Mesodermal cell (in vitro differentiated cells): ENCODE measurements at regions not wholly inside any gene's neighbourhood (a gene's known extent, or its start where the extent isn't known, plus 50 kb on each side); places are given as distances from the start of the nearest gene placed in this dataset.

Experiments used
- H3K27ac ChIP-seq: 2 replicates; pipeline ENCODE4 v1.7.0; 2013; ENCODE audit warnings: mild to moderate bottlenecking, low read depth, low read length, moderate library complexity; ENCODE audit not compliant: severe bottlenecking
- H3K36me3 ChIP-seq: 2 replicates; pipeline ENCODE4 v1.7.1; 2013; ENCODE audit warnings: mild to moderate bottlenecking, low read length, moderate library complexity; ENCODE audit not compliant: control insufficient read depth, insufficient read depth
- H3K4me1 ChIP-seq: one replicate; pipeline ENCODE4 v1.7.1; 2013; ENCODE audit warnings: mild to moderate bottlenecking, low read length; ENCODE audit not compliant: insufficient read depth, control insufficient read depth, poor library complexity, severe bottlenecking
- H3K4me3 ChIP-seq: 2 replicates; pipeline ENCODE4 v1.7.0; 2013; ENCODE audit warnings: low read length, control low read depth, mild to moderate bottlenecking; ENCODE audit not compliant: insufficient read depth, poor library complexity, severe bottlenecking; ENCODE audit errors: extremely low read depth
- H3K9me3 ChIP-seq: 2 replicates; pipeline ENCODE4 v1.7.1; 2013; ENCODE audit warnings: mild to moderate bottlenecking, low read length, moderate library complexity; ENCODE audit not compliant: control insufficient read depth
- WGBS, 2 experiments: methylation state at CpG; one replicate each; pipeline ENCODE4 v1.1.5; 2013; ENCODE audit warnings: missing lambda C conversion rate in 2 of 2; ENCODE audit not compliant: insufficient coverage in 2 of 2; 5-methylcytosine and 5-hydroxymethylcytosine counted together

- WGBS, 2 experiments, result 91 to 93% methylated on average over 2 of the region's 4 CpGs
- H3K4me3 ChIP-seq, result no peak overlapping the region
- no peaks in the 10 kb centered on the region for H3K36me3 ChIP-seq
- no peaks in the 10 kb centered on the region for H3K9me3 ChIP-seq
- H3K27ac ChIP-seq, result peak overlapping the region; percentile 33
- peaks cover 13% of the 10 kb centered on the region for H3K4me1 ChIP-seq
Observed at GRCh38 chr1:208497866-208498541, 253.8 kb upstream of the PLXNA2 start.

GRCh38 chr1:208499026-208499425 lies 254.8 kb upstream of the PLXNA2 start:
- no peaks in the 10 kb centered on the region for H3K9me3 ChIP-seq
- peaks cover 18% of the 10 kb centered on the region for H3K4me1 ChIP-seq
- H3K36me3 ChIP-seq, result no peaks in the 10 kb centered on the region
- no peak overlapping the region for H3K4me3 ChIP-seq
- no peak overlapping the region for H3K27ac ChIP-seq
- WGBS, 2 experiments, result 100% methylated on average over 1 of the region's 3 CpGs; no CpG with 5 or more reads in 1 of the 2 experiments

- no peaks in the 10 kb centered on the region for H3K9me3 ChIP-seq
- H3K4me1 ChIP-seq, result peaks cover 21% of the 10 kb centered on the region
- H3K4me3 ChIP-seq, result no peak overlapping the region
- WGBS, 2 experiments, result 96 to 100% methylated on average over 2 to 4 of the region's 4 CpGs
- H3K36me3 ChIP-seq, result no peaks in the 10 kb centered on the region
- H3K27ac ChIP-seq, result no peak overlapping the region
Observed at GRCh38 chr1:208499601-208500000, 255.4 kb upstream of the PLXNA2 start.

GRCh38 chr1:208500375-208500774 lies 256.2 kb upstream of the PLXNA2 start:
- WGBS, 2 experiments, result 83 to 100% methylated on average over 1 to 2 of the region's 2 CpGs
- no peaks in the 10 kb centered on the region for H3K9me3 ChIP-seq
- H3K4me1 ChIP-seq, result peaks cover 21% of the 10 kb centered on the region
- no peak overlapping the region for H3K4me3 ChIP-seq
- no peaks in the 10 kb centered on the region for H3K36me3 ChIP-seq
- no peak overlapping the region for H3K27ac ChIP-seq

GRCh38 chr1:208501542-208501941 lies 257.4 kb upstream of the PLXNA2 start:
- 73 to 86% methylated on average over 2 of the region's 2 CpGs for WGBS, 2 experiments
- H3K4me1 ChIP-seq, result peaks cover 15% of the 10 kb centered on the region
- no peaks in the 10 kb centered on the region for H3K9me3 ChIP-seq

GRCh38 chr1:208503787-208504186 lies 259.6 kb upstream of the PLXNA2 start:
- Histone ChIP-seq H3K9me3 (no peaks in the 10 kb centered on the region), H3K27ac (no peak overlapping the region), H3K4me3 (no peak overlapping the region), H3K4me1 (peaks cover 8% of the 10 kb centered on the region), H3K36me3 (no peaks in the 10 kb centered on the region)
- 75 to 76% methylated on average over 7 to 8 of the region's 8 CpGs for WGBS, 2 experiments

More at GRCh38 chr1:208501542-208501941, 257.4 kb upstream of the PLXNA2 start:
- H3K27ac ChIP-seq, result no peak overlapping the region
- no peaks in the 10 kb centered on the region for H3K36me3 ChIP-seq
- no peak overlapping the region for H3K4me3 ChIP-seq

- no CpG with 5 or more reads among the region's 2 CpGs for WGBS, 2 experiments
Observed at GRCh38 chr1:208506812-208507211, 262.6 kb upstream of the PLXNA2 start.

GRCh38 chr1:208509072-208509471 lies 264.9 kb upstream of the PLXNA2 start:
- Histone ChIP-seq H3K9me3 (no peaks in the 10 kb centered on the region), H3K4me1 (peaks cover 8% of the 10 kb centered on the region), H3K36me3 (no peaks in the 10 kb centered on the region), H3K4me3 (no peak overlapping the region), H3K27ac (no peak overlapping the region)
- 85 to 89% methylated on average over 1 to 2 of the region's 2 CpGs for WGBS, 2 experiments

More at GRCh38 chr1:208506812-208507211, 262.6 kb upstream of the PLXNA2 start:
- Histone ChIP-seq H3K4me1 (peaks cover 14% of the 10 kb centered on the region), H3K36me3 (no peaks in the 10 kb centered on the region), H3K27ac (no peak overlapping the region), H3K4me3 (no peak overlapping the region), H3K9me3 (no peaks in the 10 kb centered on the region)

- H3K27ac ChIP-seq, result no peak overlapping the region
- 79 to 83% methylated on average over 2 of the region's 5 CpGs for WGBS, 2 experiments
- H3K9me3 ChIP-seq, result no peaks in the 10 kb centered on the region
- no peak overlapping the region for H3K4me3 ChIP-seq
- H3K36me3 ChIP-seq, result no peaks in the 10 kb centered on the region
- H3K4me1 ChIP-seq, result peaks cover 6% of the 10 kb centered on the region
Observed at GRCh38 chr1:208510192-208510952, 266.2 kb upstream of the PLXNA2 start.

- 89 to 100% methylated on average over 3 of the region's 6 CpGs for WGBS, 2 experiments
- Histone ChIP-seq H3K36me3 (no peaks in the 10 kb centered on the region), H3K27ac (no peak overlapping the region), H3K9me3 (no peaks in the 10 kb centered on the region), H3K4me1 (peaks cover 6% of the 10 kb centered on the region), H3K4me3 (no peak overlapping the region)
Observed at GRCh38 chr1:208511242-208511860, 267.2 kb upstream of the PLXNA2 start.
